Left lung (tissue), 4 donors: ENCODE measurements at regions not wholly inside any gene's neighbourhood (a gene's known extent, or its start where the extent isn't known, plus 50 kb on each side); places are given as distances from the start of the nearest gene placed in this dataset.
"Not testable (repeated sequence)": the region's sequence is repeated elsewhere in the genome, so short reads cannot be mapped to it uniquely, and the experiment has no call there.

ENCODE experiments used
- ATAC-seq: fragments of 200-7000 bp; cut with Tn5 transposase; one replicate; pipeline ENCODE4 v1.9.1; 2020; ENCODE audit warnings: moderate library complexity
- DNase-seq, 4 donors: peaks; one replicate each; pipeline ENCODE4 v3.0.0-alpha.2; 2013 to 2020
- H3K27ac ChIP-seq, 2 donors: fragments of 200-600 bp; sonication (generic) in 1 of 2; one replicate each; pipeline versions ENCODE4 v1.5.0 to v1.8.0; 2020 to 2021
- H3K27me3 ChIP-seq, 2 donors: fragments of 200-600 bp; sonication (generic) in 1 of 2; one replicate each; pipeline versions ENCODE4 v1.5.0 to v1.8.0; 2020 to 2021
- H3K36me3 ChIP-seq, 2 donors: fragments of 200-600 bp; sonication (generic) in 1 of 2; one replicate each; pipeline versions ENCODE4 v1.5.0 to v1.8.0; 2020 to 2021
- H3K4me1 ChIP-seq, 2 donors: fragments of 200-600 bp; one replicate each; pipeline ENCODE4 v1.8.0; 2021
- H3K4me3 ChIP-seq, 2 donors: fragments of 200-600 bp; sonication (generic) in 1 of 2; one replicate each; pipeline versions ENCODE4 v1.5.0 to v1.8.0; 2020 to 2021; ENCODE audit warnings: mild to moderate bottlenecking in 1 of 2
- H3K9me3 ChIP-seq, 2 donors: fragments of 200-600 bp; sonication (generic) in 1 of 2; one replicate each; pipeline versions ENCODE4 v1.5.0 to v1.8.0; 2020 to 2021
- CTCF ChIP-seq, 2 donors: fragments of 200-600 bp; sonication (generic) in 1 of 2; IDR thresholded peaks; one replicate each; pipeline versions ENCODE4 v1.5.0 to v1.8.0; 2021; ENCODE audit warnings: antibody characterized with exemption in 2 of 2
- intact Hi-C, 2 donors: fragments of 100-400 bp; cut with DNase I; formaldehyde crosslinking; loops; one replicate each; pipeline versions ENCODE4 v1.11.2 to v1.14.2; 2022
- donor health status: DM: no; HTN: yes; CAD: no.
- donor health status: DM: no; HTN: no; CAD: no.

DNA sequence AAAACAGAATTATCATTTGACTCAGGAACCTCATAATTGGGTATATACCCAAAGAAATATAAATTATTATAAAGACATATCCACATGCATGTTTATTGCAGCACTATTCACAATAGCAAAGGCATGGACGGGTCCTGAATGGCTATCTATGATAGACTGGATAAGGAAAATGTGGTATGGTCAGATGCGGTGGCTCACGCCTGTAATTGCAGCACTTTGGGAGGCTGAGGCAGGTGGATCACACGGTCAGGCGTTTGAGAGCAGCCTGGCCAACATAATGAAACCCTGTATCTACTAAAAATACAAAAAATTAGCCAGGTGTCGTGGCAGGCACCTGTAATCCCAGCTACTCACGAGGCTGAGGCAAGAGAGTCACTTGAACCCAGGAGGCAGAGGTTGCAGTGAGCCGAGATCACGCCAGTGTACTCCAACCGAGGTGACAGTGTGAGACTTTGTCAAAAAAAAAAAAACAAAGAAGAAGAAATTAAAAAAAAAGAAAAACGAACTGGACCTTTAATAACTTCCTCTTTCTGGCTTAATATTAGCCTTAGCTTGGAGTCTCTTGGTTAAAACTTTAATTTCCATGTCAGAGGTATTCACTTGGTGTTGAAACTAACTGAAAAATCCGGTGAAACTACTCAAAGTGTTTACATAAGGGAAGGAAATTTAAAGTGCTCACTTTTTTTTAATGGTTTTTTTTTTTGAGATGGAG is 104.4 kb downstream of the ZNF486 start:
- peak overlapping the region in 1 of 2 donors; percentile 18 for H3K4me3 ChIP-seq

DNA sequence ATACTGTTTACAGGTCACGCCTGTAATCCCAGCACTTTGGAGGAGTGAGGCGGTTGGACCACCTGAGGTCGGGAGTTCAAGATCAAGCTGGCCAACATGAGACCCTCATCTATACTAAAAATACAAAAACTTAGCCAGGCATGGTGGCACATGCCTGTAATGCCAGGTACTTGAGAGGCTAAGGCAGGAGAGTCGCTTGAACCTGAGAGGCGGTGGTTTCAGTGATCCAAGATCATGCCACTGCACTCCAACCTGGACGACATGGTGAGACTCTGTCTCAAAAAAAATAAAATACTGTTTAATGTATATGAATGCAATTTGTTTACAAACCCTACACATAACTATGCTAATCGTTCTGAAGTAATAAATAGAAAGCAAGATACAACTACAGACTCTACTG is 102.4 kb downstream of the ZNF486 start:
- Histone ChIP-seq H3K36me3 (no peaks in the 10 kb centered on the region), H3K27ac (no peak overlapping the region), H3K4me3 (no peak overlapping the region), H3K4me1 (no peaks in the 10 kb centered on the region), H3K9me3 (peaks cover 0 to 17% of the 10 kb centered on the region in 2 donors), H3K27me3 (no peaks in the 10 kb centered on the region)
- ATAC-seq, result no peak
- DNase-seq, result no peak
- intact Hi-C loops, result no loop called here
- no peak for TF ChIP-seq CTCF (IDR thresholded peaks at IDR 0.05)

More for the DNA sequence above, 104.4 kb downstream of the ZNF486 start:
- ATAC-seq, result peak; percentile 64
- Histone ChIP-seq H3K9me3 (peaks cover 0 to 24% of the 10 kb centered on the region in 2 donors), H3K4me1 (no peaks in the 10 kb centered on the region), H3K27ac (peak overlapping the region in 1 of 2 donors; percentile 42), H3K27me3 (no peaks in the 10 kb centered on the region), H3K36me3 (no peaks in the 10 kb centered on the region)
- intact Hi-C loops, result no loop called here
- peak in 1 of 4 donors; percentile 27 for DNase-seq
- TF ChIP-seq CTCF (IDR thresholded peaks at IDR 0.05), result no peak

- H3K27me3 ChIP-seq, ATAC-seq, H3K36me3 ChIP-seq, intact Hi-C loops, H3K4me3 ChIP-seq, DNase-seq, H3K27ac ChIP-seq, H3K4me1 ChIP-seq: not testable (repeated sequence)
- H3K9me3 ChIP-seq, result peaks cover 0 to 17% of the 10 kb centered on the region in 2 donors
Observed at GRCh38 chr19:20261513-20261912, 94.5 kb downstream of the ZNF486 start.

GRCh38 chr19:20260738-20261137 is 93.7 kb downstream of the ZNF486 start:
- H3K36me3 ChIP-seq, DNase-seq, ATAC-seq, H3K27me3 ChIP-seq, intact Hi-C loops, H3K4me1 ChIP-seq, H3K4me3 ChIP-seq, H3K27ac ChIP-seq: not testable (repeated sequence)
- peaks cover 0 to 17% of the 10 kb centered on the region in 2 donors for H3K9me3 ChIP-seq

- Histone ChIP-seq H3K9me3 (peaks cover 0 to 14% of the 10 kb centered on the region in 2 donors), H3K4me3 (no peak overlapping the region), H3K27me3 (no peaks in the 10 kb centered on the region), H3K4me1 (no peaks in the 10 kb centered on the region), H3K36me3 (no peaks in the 10 kb centered on the region), H3K27ac (no peak overlapping the region)
- intact Hi-C loops, result no loop called here
- ATAC-seq (no peak), DNase-seq (no peak)
- TF ChIP-seq CTCF (IDR thresholded peaks at IDR 0.05), result no peak
Observed at GRCh38 chr19:20259615-20260014, 92.6 kb downstream of the ZNF486 start.

DNA sequence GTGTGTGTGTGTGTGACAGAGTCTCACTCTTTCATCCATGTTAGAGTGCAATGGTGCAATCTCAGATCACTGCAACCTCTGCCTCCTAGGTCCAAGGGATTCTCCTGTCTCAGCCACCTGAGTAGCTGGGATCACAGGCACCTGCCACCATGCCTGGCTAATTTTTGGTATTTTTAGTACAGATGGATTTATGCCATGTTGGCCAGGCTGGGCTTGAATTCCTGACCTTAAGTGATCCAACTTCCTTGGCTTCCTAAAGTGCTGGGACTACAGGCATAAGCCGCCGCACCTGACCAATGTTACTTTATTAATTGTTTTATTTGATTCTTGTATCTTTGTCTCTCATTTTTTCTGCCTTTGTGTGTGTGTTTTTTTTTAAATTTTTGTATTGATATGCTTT is 89.6 kb downstream of the ZNF486 start:
- ATAC-seq (no peak), DNase-seq (no peak)
- H3K9me3 ChIP-seq, result peaks cover 0 to 4% of the 10 kb centered on the region in 2 donors
- H3K36me3 ChIP-seq, result no peaks in the 10 kb centered on the region
- no peak for TF ChIP-seq CTCF (IDR thresholded peaks at IDR 0.05)
- intact Hi-C loops, result no loop called here
- H3K27ac ChIP-seq, result no peak overlapping the region
- H3K4me1 ChIP-seq, result no peaks in the 10 kb centered on the region
- no peak overlapping the region for H3K4me3 ChIP-seq
- H3K27me3 ChIP-seq, result no peaks in the 10 kb centered on the region
